NCI-H2196 (cell line): ENCODE measurements at regions not wholly inside any gene's neighbourhood (a gene's known extent, or its start where the extent isn't known, plus 50 kb on each side); places are given as distances from the start of the nearest gene placed in this dataset.

Source experiments
- DNase-seq: peaks from one replicate; lab custom pipeline; 2025; ENCODE audit not compliant: unreplicated experiment; lab: John Stamatoyannopoulos, UW

- DNase-seq, result no peak
Measured at GRCh38 chr4:37188100-37188499, 56.4 kb upstream of the NWD2 start.
